ENCODE measurements at regions not wholly inside any gene's neighbourhood (a gene's known extent, or its start where the extent isn't known, plus 50 kb on each side); places are given as distances from the start of the nearest gene placed in this dataset.

- Mint-ChIP-seq H3K36me3 (no peaks in the 10 kb centered on the region), H3K9me3 (peaks cover 4% of the 10 kb centered on the region; the same call in 1 of the 2 replicates), H3K4me3 (no peak overlapping the region), H3K27me3 (ENCODE audit: low read depth) (no peaks in the 10 kb centered on the region), H3K4me1 (no peaks in the 10 kb centered on the region), H3K27ac (no peak overlapping the region)
- DNase-seq (ENCODE audit: low spot score) = no peak
- no peak for ATAC-seq
- TF ChIP-seq ZNF425 (CRISPR knock-in tag; conservative IDR thresholded peaks at IDR 0.05) (no peak), PRDM15 (CRISPR knock-in tag; IDR thresholded peaks at IDR 0.05) (no peak), STAT6 (CRISPR knock-in tag; conservative IDR thresholded peaks at IDR 0.05; ENCODE audit: low read depth) (no peak), CTCF (IDR thresholded peaks at IDR 0.05) (no peak), OVOL2 (CRISPR knock-in tag; IDR thresholded peaks at IDR 0.05; ENCODE audit: borderline replicate concordance) (no peak), FOXJ3 (CRISPR knock-in tag; IDR thresholded peaks at IDR 0.05; ENCODE audit: borderline replicate concordance) (no peak), ZSCAN18 (CRISPR knock-in tag; IDR thresholded peaks at IDR 0.05) (no peak), TEAD1 (CRISPR knock-in tag; IDR thresholded peaks at IDR 0.05) (no peak)
- CTCF ChIA-PET = interaction anchor here (0.5 to 1.3 kb wide), 3 partner anchors 226 to 716 kb away, joined by 4 to 5 read pairs (median 4); no protein-coding TSS in a partner anchor
- POLR2A ChIA-PET = no interaction called here
Measured at GRCh38 chr3:65246561-65246960, 558.8 kb upstream of the ADAMTS9 start.

GRCh38 chr3:65245133-65246063 lies 557.6 kb upstream of the ADAMTS9 start:
- Mint-ChIP-seq H3K27me3 (ENCODE audit: low read depth) (no peaks in the 10 kb centered on the region), H3K36me3 (no peaks in the 10 kb centered on the region), H3K27ac (no peak overlapping the region), H3K9me3 (no peaks in the 10 kb centered on the region), H3K4me3 (no peak overlapping the region), H3K4me1 (no peaks in the 10 kb centered on the region)
- ATAC-seq = no peak
- DNase-seq (ENCODE audit: low spot score) = no peak
- ChIA-PET POLR2A (no interaction called here), CTCF (interaction anchor here (0.9 to 1.4 kb wide), 4 partner anchors 11 to 715 kb away, joined by 3 to 4 read pairs (median 3); no protein-coding TSS in a partner anchor)
- TF ChIP-seq ARID4B (CRISPR knock-in tag; IDR thresholded peaks at IDR 0.05; ENCODE audit: borderline replicate concordance) = no peak
- no peak for TF ChIP-seq ETV6 (CRISPR knock-in tag; IDR thresholded peaks at IDR 0.05)
- TF ChIP-seq CTCF (IDR thresholded peaks at IDR 0.05) = no peak
- TF ChIP-seq TEAD4 (CRISPR knock-in tag; IDR thresholded peaks at IDR 0.05) = no peak
- TF ChIP-seq GABPB1 (CRISPR knock-in tag; IDR thresholded peaks at IDR 0.05) = no peak
- no peak for TF ChIP-seq ZNF396 (CRISPR knock-in tag; IDR thresholded peaks at IDR 0.05; ENCODE audit: borderline replicate concordance)

Data from WTC11 (cell line).